Cardiac muscle cell (in vitro differentiated cells and primary cell): ENCODE measurements at regions not wholly inside any gene's neighbourhood (a gene's known extent, or its start where the extent isn't known, plus 50 kb on each side); places are given as distances from the start of the nearest gene placed in this dataset.
"Not testable (repeated sequence)": the region's sequence is repeated elsewhere in the genome, so short reads cannot be mapped to it uniquely, and the experiment has no call there.

Source experiments
- DNase-seq, 2 donors: peaks; one replicate each; pipeline versions ENCODE4 v3.0.0 to v3.0.0-alpha.2; 2010 to 2017; ENCODE audit warnings: low read depth in 1 of 2, low spot score in 1 of 2
- H3K27ac ChIP-seq: fragments of 200-600 bp; sonication (generic); 2 replicates; pipeline ENCODE4 v1.5.1; 2016
- H3K27me3 ChIP-seq: fragments of 200-600 bp; sonication (generic); 2 replicates; pipeline ENCODE4 v1.6.0; 2016; ENCODE audit warnings: control low read depth
- H3K36me3 ChIP-seq: fragments of 200-600 bp; sonication (generic); 2 replicates; pipeline ENCODE4 v1.5.1; 2016; ENCODE audit warnings: control low read depth
- H3K4me1 ChIP-seq: fragments of 200-600 bp; sonication (generic); 2 replicates; pipeline ENCODE4 v1.8.1; 2017; ENCODE audit warnings: low read depth, mild to moderate bottlenecking, mixed run types
- H3K4me3 ChIP-seq: fragments of 200-600 bp; sonication (generic); 2 replicates; pipeline ENCODE4 v1.5.1; 2016; ENCODE audit warnings: mild to moderate bottlenecking
- H3K9me3 ChIP-seq: fragments of 200-600 bp; sonication (generic); 2 replicates; pipeline ENCODE4 v1.5.1; 2017; ENCODE audit warnings: low read depth, mild to moderate bottlenecking, control low read depth
- CTCF ChIP-seq: IDR thresholded peaks from 2 replicates; pipeline ENCODE4 v1.5.1; 2012; ENCODE audit warnings: low read depth, mild to moderate bottlenecking, low read length

- no peak for DNase-seq
- Histone ChIP-seq H3K9me3 (no peaks in the 10 kb centered on the region), H3K4me1 (no peaks in the 10 kb centered on the region), H3K27ac (no peak overlapping the region), H3K27me3 (no peaks in the 10 kb centered on the region), H3K36me3 (no peaks in the 10 kb centered on the region), H3K4me3 (no peak overlapping the region)
- TF ChIP-seq CTCF: no peak
Observed at GRCh38 chr10:20380401-20380800, 516.7 kb downstream of the NEBL start.

DNA sequence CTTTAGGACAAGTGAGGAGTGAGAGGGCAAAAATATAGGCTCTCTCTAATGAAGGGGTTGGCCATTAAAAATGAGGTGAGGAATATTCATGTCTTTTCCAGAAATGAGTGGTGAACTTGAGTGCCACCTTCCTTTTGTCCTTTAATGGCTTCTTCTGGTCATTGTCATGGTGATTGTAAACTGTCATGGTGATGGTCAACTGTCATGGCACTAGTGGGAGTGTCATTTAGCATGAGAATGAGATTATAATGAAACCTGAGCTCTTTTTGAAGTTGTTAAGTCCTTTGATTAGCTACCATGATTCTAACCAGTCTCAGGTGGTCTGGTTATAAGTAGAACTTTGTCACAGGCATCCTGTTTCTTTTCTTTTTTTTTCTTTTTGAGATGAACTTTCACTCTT is 524.4 kb downstream of the NEBL start:
- TF ChIP-seq CTCF: no peak
- Histone ChIP-seq H3K27me3 (no peaks in the 10 kb centered on the region), H3K36me3 (no peaks in the 10 kb centered on the region), H3K27ac (no peak overlapping the region), H3K4me1 (no peaks in the 10 kb centered on the region), H3K4me3 (no peak overlapping the region), H3K9me3 (no peaks in the 10 kb centered on the region)
- no peak for DNase-seq

DNA sequence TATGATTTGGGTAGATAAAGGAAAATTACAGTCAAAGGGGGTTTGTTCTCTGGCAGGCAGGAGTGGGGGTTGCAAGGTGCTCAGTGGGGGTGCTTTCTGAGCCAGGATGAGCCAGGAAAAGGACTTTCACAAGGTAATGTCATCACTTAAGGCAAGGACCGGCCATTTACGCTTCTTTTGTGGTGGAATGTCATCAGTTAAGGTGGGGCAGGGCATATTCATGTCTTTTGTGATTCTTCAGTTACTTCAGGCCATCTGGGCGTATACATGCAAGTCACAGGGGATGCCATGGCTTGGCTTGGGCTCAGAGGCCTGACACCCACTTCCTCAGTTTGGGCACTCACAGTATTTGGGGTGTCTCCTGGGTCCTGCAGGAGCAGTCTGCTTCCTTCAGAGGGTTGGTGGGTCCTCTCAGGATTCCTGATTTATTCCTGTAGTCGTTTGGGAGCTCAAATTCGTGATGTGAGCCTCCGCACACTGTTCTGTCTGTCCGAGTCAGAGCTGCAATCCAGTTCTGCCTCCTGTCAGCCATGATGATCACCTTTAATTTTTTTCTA is 526.1 kb downstream of the NEBL start:
- H3K4me3 ChIP-seq: not testable (repeated sequence)

GRCh38 chr10:20369863-20370736 is 527.0 kb downstream of the NEBL start:
- TF ChIP-seq CTCF: no peak
- Histone ChIP-seq H3K27ac (no peak overlapping the region), H3K4me1 (no peaks in the 10 kb centered on the region), H3K36me3 (no peaks in the 10 kb centered on the region), H3K4me3 (no peak overlapping the region), H3K9me3 (no peaks in the 10 kb centered on the region), H3K27me3 (no peaks in the 10 kb centered on the region)
- no peak for DNase-seq

More for the DNA sequence above, 526.1 kb downstream of the NEBL start:
- H3K36me3 ChIP-seq, DNase-seq, H3K4me1 ChIP-seq, H3K27ac ChIP-seq, H3K9me3 ChIP-seq, H3K27me3 ChIP-seq: not testable (repeated sequence)

DNA sequence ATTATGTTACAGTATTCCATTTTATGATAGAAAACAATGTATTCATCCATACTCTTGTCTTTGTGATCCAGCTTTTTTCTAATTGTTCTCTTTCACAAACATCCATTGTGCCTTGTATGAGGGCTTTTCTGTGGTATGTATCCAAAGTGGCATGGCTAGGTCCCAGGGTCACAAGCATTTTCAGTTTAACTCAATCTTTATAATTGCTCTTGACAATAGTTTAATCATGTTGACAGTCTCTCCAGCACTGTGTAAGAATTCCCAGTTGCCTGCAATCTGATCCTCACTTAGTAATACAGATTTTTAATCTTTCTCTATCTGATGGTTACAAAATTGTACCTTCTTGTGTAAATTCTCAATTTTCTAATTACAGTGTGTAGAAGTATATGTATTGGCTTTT is 533.4 kb downstream of the NEBL start:
- TF ChIP-seq CTCF: no peak
- no peak overlapping the region for H3K4me3 ChIP-seq
- H3K4me1 ChIP-seq: no peaks in the 10 kb centered on the region
- no peaks in the 10 kb centered on the region for H3K36me3 ChIP-seq
- H3K27me3 ChIP-seq: no peaks in the 10 kb centered on the region
- no peaks in the 10 kb centered on the region for H3K9me3 ChIP-seq
- H3K27ac ChIP-seq: no peak overlapping the region
- DNase-seq: no peak

DNA sequence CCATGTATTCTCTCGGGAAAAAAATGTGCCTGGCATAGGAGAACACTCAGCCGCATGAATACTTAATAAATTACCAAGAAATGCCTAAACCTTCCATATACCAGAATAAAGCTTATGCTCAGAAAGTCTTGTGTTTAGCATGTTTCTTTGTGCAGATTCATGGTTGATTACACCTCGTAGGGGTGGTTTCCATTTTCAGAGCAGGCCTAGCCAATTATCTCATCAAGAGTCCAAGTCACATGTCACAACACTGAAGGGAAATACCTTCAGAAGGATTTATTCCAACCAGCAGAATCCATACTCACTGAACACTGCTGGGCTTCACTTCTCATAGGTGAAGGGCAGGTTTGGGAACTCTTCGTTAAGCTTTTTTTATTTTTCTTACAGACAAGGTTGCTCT is 539.7 kb downstream of the PLXDC2 start:
- no peaks in the 10 kb centered on the region for H3K9me3 ChIP-seq
- no peak overlapping the region for H3K27ac ChIP-seq
- H3K36me3 ChIP-seq: no peaks in the 10 kb centered on the region
- H3K27me3 ChIP-seq: no peaks in the 10 kb centered on the region
- no peak for TF ChIP-seq CTCF
- H3K4me1 ChIP-seq: no peaks in the 10 kb centered on the region
- no peak overlapping the region for H3K4me3 ChIP-seq
- no peak for DNase-seq
